K562 (cell line): ENCODE measurements at regions not wholly inside any gene's neighbourhood (a gene's known extent, or its start where the extent isn't known, plus 50 kb on each side); places are given as distances from the start of the nearest gene placed in this dataset.

ENCODE experiments used
- BRD9 ChIP-seq: fragments of 450-650 bp; IDR thresholded peaks from 2 replicates; pipeline ENCODE4 v1.6.1; 2018; ENCODE audit warnings: low read depth; ENCODE audit not compliant: partially characterized antibody
- CBFA2T3 ChIP-seq: fragments of 450-650 bp; IDR thresholded peaks from 2 replicates; pipeline ENCODE4 v1.6.1; 2017
- CBFB ChIP-seq: sonication (generic); formaldehyde crosslinking; IDR thresholded peaks from 2 replicates; pipeline ENCODE4 v1.4.0; 2020; ENCODE audit warnings: mild to moderate bottlenecking, missing genetic modification reagents
- CREB3 ChIP-seq: fragments of 450-650 bp; conservative IDR thresholded peaks from 2 replicates; pipeline ENCODE4 v1.6.1; 2016; ENCODE audit warnings: missing genetic modification characterization, low read depth, mild to moderate bottlenecking, missing compliant biosample characterization, moderate library complexity
- FOXK1 ChIP-seq: sonication (generic); formaldehyde crosslinking; IDR thresholded peaks from 2 replicates; pipeline ENCODE4 v1.8.0; 2022; ENCODE audit warnings: missing genetic modification reagents, mild to moderate bottlenecking, borderline replicate concordance
- GATAD2B ChIP-seq: fragments of 450-650 bp; IDR thresholded peaks from 2 replicates; pipeline ENCODE4 v1.6.1; 2017; ENCODE audit warnings: mild to moderate bottlenecking, borderline replicate concordance
- HDAC8 ChIP-seq: fragments of 450-650 bp; IDR thresholded peaks from 2 replicates; pipeline ENCODE4 v1.6.1; 2016; ENCODE audit warnings: mild to moderate bottlenecking, missing genetic modification characterization, moderate library complexity, missing compliant biosample characterization
- HNRNPK ChIP-seq: fragments of 200-400 bp; formaldehyde crosslinking; IDR thresholded peaks from one replicate; pipeline ENCODE4 v1.6.1; 2018; ENCODE audit warnings: mild to moderate bottlenecking, low read depth, low read length; ENCODE audit not compliant: poor library complexity, severe bottlenecking
- IRF1 ChIP-seq: sonication (generic); formaldehyde crosslinking; IDR thresholded peaks from 2 replicates; pipeline ENCODE4 v1.8.0; 2022; ENCODE audit warnings: missing genetic modification reagents, mild to moderate bottlenecking, borderline replicate concordance
- KLF16 ChIP-seq: IDR thresholded peaks from 2 replicates; pipeline ENCODE4 v1.6.1; 2016; ENCODE audit warnings: antibody characterized with exemption
- PBX2 ChIP-seq, 2 experiments: IDR thresholded peaks in 1 of 2; conservative IDR thresholded peaks in 1 of 2; 2 replicates each; pipeline ENCODE4 v1.6.1; 2016; ENCODE audit warnings: low read depth in 2 of 2, mild to moderate bottlenecking in 1 of 2, missing compliant biosample characterization in 1 of 2, missing genetic modification characterization in 1 of 2, moderate library complexity in 1 of 2
- SAFB2 ChIP-seq: fragments of 200-400 bp; formaldehyde crosslinking; IDR thresholded peaks from 2 replicates; pipeline ENCODE4 v1.6.1; 2018; ENCODE audit warnings: borderline replicate concordance, low read length, low read depth, moderate library complexity; ENCODE audit not compliant: severe bottlenecking
- SNAPC5 ChIP-seq: fragments of 250-450 bp; sonication (Bioruptor Pico); IDR thresholded peaks from 2 replicates; pipeline ENCODE4 v1.8.0; 2021; ENCODE audit warnings: moderate library complexity, mild to moderate bottlenecking, inconsistent platforms
- SPI1 ChIP-seq: IDR thresholded peaks from 2 replicates; pipeline ENCODE4 v1.6.1; 2011; ENCODE audit warnings: low read depth, low read length, control low read depth, borderline replicate concordance
- TAL1 ChIP-seq: fragments of 450-650 bp; IDR thresholded peaks from 2 replicates; pipeline ENCODE4 v1.6.1; 2016; ENCODE audit warnings: mild to moderate bottlenecking
- ZEB2 ChIP-seq: fragments of 450-650 bp; IDR thresholded peaks from 2 replicates; pipeline ENCODE4 v1.6.1; 2016
- ZNF23 ChIP-seq: fragments of 250-450 bp; sonication (Bioruptor Pico); IDR thresholded peaks from 2 replicates; pipeline ENCODE4 v1.4.0; 2020; ENCODE audit warnings: mild to moderate bottlenecking
- ZNF395 ChIP-seq: fragments of 200-800 bp; sonication (Bioruptor generic); IDR thresholded peaks from 2 replicates; pipeline ENCODE4 v1.6.1; 2017; ENCODE audit warnings: missing genetic modification characterization, missing compliant biosample characterization
- ZNF445 ChIP-seq: fragments of 250-450 bp; sonication (Bioruptor Pico); IDR thresholded peaks from 2 replicates; pipeline ENCODE4 v1.4.0; 2020; ENCODE audit warnings: low read depth, mild to moderate bottlenecking, moderate library complexity
- ZNF589 ChIP-seq: fragments of 200-800 bp; sonication (Bioruptor generic); IDR thresholded peaks from 2 replicates; pipeline ENCODE4 v1.6.1; 2016; ENCODE audit warnings: low read depth, missing genetic modification characterization, missing compliant biosample characterization
- ZNF778 ChIP-seq: fragments of 450-650 bp; formaldehyde crosslinking; IDR thresholded peaks from 2 replicates; pipeline ENCODE4 v1.4.0; 2020; ENCODE audit warnings: mild to moderate bottlenecking, moderate library complexity

- no peak for TF ChIP-seq HNRNPK
- no peak for TF ChIP-seq IRF1
- no peak for TF ChIP-seq CBFB
- TF ChIP-seq CREB3 = no peak
- peak; percentile 29; the same call in 1 of the 2 replicates for TF ChIP-seq ZNF395
- TF ChIP-seq FOXK1 (CRISPR knock-in tag) = no peak
- no peak for TF ChIP-seq PBX2 (CRISPR knock-in tag; IDR thresholded peaks at IDR 0.05; ENCODE audit: low read depth)
- TF ChIP-seq PBX2 (tag; conservative IDR thresholded peaks at IDR 0.05; ENCODE audit: low read depth) = 0 out of 2 replicates have a peak, but pooled peaks have one; percentile 28
- no peak for TF ChIP-seq GATAD2B
- no peak for TF ChIP-seq BRD9
- no peak for TF ChIP-seq ZNF778 (CRISPR knock-in tag)
- TF ChIP-seq ZNF445 = no peak
- 0 out of 2 replicates have a peak, but pooled peaks have one; percentile 32 for TF ChIP-seq ZNF589 (CRISPR knock-in tag)
- TF ChIP-seq CBFA2T3 = peak; percentile 24; the same call in 1 of the 2 replicates
- no peak for TF ChIP-seq SPI1
- no peak for TF ChIP-seq ZNF23 (CRISPR knock-in tag)
- TF ChIP-seq SAFB2 = no peak
- TF ChIP-seq ZEB2 = no peak
- no peak for TF ChIP-seq HDAC8
- peak; percentile 43; the same call in 1 of the 2 replicates for TF ChIP-seq KLF16
- TF ChIP-seq SNAPC5 (CRISPR knock-in tag) = no peak
- TF ChIP-seq TAL1 = no peak
Observed at GRCh38 chr10:83991986-83992753, 147.1 kb upstream of the GHITM start (continued).
